T-helper 1 cell treated with Interleukin-12 subunit alpha and Interleukin-12 subunit beta and Interleukin-4 antibody, amounts not matched to agents 30 ng/mL and 1 ng/mL, for 36 hours (primary cell): ENCODE measurements at regions not wholly inside any gene's neighbourhood (a gene's known extent, or its start where the extent isn't known, plus 50 kb on each side); places are given as distances from the start of the nearest gene placed in this dataset.
"Not testable (repeated sequence)": the region's sequence is repeated elsewhere in the genome, so short reads cannot be mapped to it uniquely, and the experiment has no call there.

Source experiments
- intact Hi-C: fragments of 100-400 bp; cut with micrococcal nuclease; formaldehyde crosslinking; loops from one replicate; pipeline ENCODE4 v1.15.1; 2024

DNA sequence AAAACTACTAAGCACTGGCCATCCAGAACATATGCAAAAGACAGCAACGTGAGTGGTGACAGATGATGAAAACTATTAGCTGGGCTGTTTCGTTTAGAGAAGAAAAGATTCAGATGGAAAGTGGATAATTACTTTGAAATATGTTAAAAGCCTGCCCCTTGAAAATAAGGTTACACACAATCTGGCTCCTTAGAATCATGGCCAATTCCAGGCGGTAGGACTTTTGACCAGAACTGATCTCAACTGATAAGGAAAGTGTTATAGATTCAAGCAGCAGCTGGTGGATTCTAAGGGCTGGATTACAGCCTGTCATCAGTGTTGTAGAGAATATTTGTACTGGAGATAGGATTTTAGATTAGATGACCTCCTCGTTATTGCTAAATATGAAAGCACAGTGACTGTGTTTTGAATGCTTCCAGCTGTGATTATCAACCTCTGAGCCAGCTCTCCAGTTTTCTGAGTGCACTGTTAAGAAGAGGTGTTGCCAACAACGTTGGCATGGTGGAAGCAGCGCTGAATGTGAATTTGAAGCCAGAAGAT lies 75.1 kb downstream of the KBTBD2 start:
- intact Hi-C loops = not testable (repeated sequence)

DNA sequence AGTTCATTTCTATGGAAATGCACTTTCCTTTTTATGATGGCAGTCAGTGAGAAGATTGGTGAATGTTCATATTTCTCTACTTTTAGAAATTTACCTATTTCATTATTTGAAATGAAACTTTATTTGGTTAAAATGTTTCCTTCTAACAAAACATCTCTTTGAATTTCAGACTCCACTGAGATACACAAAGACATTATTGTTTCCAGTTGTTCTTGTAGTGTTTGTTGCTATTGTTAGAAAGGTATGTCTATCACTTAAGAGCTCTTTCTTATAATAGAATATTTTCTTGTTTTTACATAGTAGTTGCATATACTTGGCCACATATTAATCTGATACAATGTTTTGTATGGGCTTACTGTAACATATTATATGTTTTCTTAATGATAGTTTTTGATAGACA lies 76.8 kb downstream of the KBTBD2 start:
- intact Hi-C loops = not testable (repeated sequence)

DNA sequence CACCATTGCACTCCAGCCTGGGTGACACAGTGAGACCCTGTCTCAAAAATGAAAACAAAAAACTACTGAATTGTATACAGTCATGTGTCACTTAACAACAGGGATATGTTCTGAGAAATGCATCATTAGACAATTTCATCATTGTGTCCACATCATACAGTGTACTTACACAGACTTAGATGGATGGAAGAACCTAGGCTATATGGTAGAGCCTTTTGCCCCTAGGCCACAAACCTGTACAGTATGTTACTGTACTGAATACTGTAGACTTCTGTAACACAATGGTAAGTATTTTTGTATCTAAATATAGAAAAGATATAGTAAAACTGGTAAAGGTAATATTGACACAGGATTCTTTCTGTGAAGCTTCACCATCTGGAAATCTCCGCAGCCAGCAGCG lies 81.7 kb downstream of the KBTBD2 start:
- intact Hi-C loops = no loop called here

DNA sequence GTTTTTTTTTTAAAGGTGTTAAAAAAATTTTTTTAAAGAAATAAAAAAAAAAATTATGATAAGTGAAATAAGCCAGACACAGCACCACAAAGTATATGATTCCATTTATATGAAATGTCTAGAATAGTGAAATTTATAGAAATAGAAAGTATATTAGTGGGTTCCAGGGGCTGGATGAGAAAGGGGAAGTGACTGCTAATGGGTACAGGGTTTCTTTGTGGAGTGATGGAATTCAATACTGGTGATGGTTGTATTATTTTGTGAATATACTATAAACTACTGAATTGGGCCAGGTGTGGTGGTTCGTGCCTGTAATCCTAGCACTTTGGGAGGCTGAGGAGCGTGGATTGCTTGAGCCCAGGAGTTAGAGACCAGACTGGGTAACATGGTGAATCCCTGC lies 82.2 kb downstream of the KBTBD2 start:
- intact Hi-C loops = no loop called here

DNA sequence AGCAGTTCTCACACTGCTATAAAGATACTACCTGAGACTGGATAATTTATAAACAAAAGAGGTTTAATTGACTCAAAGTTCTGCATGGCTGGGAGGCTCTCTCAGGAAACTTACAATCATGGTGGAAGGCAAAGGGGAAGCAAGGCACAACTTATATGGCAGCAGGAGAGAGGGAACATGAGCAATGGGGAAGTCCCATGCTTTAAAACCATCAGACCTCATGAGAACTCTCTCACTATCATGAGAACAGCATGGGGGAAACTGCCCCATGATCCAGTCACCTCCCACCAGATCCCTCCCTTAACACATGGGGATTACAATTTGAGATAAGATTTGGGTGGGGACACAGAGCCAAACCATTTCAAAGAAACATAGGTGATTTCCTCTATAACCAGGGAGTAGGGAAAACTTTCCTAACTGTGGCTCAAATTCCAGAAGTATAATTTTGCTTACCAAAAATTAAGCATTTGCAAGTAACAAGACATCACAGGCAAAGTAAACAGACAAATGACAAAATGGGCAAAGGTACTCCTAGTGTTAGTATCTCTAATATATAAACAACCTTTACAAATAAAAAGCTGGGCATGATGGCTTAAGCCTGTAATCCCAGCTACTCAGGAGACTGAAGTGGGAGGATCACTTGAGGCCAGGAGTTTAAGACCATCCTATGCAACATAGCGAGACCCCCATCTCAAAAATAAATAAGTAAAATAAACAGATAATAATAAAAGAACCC lies 88.0 kb downstream of the KBTBD2 start:
- intact Hi-C loops = no loop called here

DNA sequence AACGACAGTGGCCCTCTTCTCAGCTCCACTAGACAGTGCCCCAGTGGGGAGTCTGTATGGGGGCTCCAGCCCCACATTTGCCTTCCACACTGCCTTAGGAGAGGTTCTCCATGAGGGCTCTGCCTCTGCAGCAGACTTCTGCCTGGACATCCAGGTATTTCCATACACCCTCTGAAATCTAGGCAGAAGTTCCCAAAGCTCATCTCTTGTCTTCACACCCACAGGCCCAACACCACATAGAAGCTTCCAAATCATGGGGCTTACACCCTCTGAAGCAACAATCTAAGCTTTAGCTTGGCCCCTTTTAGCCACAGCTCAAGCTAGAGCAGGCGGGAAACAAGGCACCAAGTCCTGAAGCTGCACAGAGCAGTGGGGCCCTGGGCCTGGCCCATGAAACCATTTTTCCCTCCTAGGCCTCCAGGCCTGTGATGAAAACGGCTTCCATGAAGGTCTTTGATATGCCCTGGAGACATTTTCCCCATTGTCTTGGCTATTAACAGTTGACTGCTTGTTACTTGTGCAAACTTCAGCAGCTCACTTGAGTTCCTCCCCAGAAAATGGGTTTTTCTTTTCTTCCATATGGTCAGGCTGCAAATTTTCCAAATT lies 89.2 kb downstream of the KBTBD2 start:
- intact Hi-C loops = no loop called here

DNA sequence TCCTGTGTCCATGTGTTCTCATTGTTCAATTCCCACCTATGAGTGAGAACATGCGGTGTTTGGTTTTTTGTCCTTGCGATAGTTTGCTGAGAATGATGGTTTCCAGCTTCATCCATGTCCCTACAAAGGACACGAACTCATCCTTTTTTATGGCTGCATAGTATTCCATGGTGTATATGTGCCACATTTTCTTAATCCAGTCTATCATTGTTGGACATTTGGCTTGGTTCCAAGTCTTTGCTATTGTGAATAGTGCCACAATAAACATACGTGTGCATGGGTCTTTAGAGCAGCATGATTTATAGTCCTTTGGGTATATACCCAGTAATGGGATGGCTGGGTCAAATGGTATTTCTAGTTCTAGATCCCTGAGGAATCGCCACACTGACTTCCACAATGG lies 98.5 kb downstream of the KBTBD2 start:
- intact Hi-C loops = not testable (repeated sequence)

DNA sequence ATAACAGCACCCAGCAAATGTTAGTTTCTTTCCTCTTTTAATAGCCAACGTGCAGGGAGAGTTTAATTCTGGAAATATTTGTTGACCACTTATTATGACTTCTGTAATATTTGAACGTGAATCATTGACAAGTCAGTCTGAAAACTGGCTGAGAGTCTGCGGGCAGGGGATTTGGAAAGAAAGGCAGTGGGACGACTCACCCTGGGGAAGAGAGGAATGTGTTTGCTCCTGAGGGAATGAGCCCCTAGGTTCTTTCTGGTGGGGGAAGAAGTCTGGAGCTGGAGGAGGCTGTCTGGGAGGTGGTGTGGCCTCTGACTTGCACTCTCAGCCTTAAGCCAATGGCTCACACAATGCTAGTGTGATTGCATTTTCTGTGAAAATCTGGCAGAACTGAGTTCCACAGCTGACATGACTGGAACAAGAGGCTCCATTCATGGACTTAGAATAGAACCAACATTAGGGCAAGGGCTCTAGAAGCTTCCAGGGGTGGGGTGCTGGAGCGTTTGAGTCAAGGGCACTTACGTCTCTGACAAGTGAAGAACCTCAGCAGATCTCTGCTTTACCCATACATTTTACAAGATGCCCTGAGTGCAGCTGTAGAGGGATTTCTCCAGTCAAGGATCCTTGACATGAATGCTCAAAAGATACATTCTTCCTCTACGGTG lies 100.7 kb downstream of the KBTBD2 start:
- intact Hi-C loops = not testable (repeated sequence)

DNA sequence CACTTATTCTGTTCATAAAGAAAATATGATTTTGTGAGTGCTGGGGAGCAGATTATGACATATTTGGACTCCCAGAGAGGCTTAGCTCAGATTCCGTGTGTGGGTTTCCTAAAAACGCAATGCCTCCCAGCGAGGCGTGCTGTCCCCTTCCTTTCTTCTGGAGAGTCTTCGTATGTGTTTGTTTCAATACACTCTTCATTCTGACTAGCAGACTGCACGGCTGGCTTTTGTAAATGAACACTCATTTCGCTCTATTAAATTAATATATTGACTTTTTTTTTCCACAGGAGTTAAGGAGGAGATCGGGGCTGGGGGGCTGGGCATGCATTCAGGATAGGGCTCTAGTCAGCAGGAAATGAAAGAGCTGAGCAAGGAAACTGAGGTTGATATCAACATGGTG lies 102.3 kb downstream of the KBTBD2 start:
- intact Hi-C loops = not testable (repeated sequence)

DNA sequence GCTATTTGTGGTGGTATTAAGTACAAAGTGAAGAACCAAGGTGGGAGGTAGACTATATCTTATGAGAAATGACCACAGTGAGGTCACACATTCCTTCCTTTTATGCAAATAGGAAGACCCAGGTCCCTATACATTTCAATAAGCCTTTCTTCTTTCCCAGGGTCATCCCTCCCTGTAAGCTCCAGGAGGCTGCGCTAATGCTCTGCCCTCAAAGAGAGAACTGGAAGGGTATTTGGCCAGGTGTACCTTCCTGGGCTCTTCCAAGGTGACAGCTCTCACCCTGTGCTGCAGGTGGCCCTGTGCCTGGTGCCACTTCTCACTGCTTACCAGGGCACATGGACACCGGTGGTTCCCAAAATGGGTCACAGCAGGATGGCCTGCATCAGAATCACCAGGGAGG lies 103.4 kb downstream of the KBTBD2 start:
- intact Hi-C loops = not testable (repeated sequence)

DNA sequence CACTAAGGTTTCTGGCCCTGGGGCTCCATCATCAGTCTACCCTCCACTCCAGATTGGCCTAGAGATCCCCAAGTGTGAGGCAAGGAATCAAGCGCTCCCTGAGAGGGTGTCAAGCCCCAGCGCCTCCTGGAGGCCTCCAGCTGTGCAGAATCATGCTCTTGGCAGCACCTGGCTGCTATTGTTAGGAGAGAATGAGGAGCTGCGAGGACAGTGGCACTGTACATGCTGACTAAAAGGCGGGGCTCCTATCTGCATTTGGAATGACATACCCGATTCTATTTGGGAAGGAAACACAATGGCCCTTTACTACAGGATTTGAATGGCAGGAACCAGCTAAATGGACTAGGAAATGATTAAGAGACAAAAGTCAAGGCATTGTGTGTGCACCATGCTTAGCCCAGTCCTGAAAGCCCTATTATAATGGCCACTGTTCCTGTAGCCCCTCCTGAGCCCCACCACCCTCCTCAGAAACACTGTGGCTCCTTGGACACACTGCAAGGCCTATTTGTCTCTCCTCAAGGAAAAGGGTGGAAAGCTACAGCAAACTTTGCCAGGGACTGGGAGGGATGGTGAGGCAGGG lies 106.1 kb downstream of the KBTBD2 start:
- intact Hi-C loops = not testable (repeated sequence)

DNA sequence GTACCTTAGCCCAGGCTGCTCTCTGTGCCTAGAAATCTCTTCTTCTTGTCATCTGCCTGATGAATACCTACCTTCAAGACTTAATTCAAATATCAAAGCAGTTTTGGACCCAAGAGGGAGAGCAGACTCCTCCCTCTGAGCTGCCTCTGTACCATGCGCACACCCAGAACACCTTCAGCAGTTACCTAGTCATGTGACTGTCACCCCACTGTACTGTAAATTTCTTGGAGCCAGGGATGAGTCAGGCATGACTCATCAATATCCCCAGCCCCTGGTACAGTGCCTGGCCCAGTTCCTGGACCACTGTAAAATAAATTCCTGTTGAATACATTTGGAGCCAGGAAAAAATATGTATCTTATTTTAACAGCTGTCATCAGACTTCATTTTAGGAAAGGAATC lies 111.7 kb downstream of the KBTBD2 start:
- intact Hi-C loops = not testable (repeated sequence)

DNA sequence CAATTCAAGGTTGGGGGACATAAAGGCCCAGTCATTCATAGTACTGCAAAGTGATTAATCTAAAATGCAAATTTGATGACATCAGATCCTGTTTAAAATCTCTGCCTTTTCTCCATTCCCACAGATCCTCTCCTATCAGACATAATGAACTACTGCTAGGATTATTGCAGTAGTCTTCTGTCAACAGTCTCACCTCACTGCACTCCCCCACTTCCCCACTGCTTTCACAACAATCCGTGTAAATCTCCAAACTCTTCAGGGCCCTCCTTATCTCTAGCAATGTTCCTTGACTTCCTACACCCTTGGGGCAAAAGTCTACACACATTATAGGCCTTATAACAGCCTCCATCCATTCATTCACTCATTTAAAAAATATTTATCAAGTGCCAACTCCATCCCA lies 112.4 kb downstream of the KBTBD2 start:
- intact Hi-C loops = no loop called here

DNA sequence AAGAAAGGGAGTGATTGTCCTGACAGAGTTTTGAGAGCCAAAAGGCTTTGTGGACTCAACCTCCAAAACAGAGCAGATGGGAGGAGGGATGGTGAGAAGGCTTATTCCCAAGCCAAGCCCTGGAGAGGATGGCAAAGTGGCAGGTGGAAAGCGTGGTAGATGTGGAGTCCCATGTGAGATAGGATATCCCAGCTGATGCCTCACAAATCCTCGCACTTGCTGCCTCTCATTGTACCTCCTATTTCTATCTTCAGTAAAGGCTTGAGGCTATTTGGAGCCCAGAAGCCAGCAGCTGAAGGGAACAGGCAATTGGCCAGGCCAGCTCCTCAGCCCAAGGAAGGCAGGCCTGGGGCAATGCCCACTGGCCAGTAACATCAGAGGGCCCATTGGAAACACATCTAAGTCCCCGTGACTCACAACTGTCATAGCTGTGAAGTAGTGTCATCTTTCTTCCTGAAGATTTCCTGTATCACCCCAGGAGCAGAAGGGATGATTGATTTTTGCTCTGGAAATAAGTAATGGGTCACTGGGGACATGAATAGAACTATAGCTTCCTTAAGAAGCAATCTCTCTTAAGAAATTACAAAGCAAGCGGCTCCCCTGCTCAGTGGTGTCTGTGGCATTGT lies 114.4 kb downstream of the KBTBD2 start:
- intact Hi-C loops = not testable (repeated sequence)

DNA sequence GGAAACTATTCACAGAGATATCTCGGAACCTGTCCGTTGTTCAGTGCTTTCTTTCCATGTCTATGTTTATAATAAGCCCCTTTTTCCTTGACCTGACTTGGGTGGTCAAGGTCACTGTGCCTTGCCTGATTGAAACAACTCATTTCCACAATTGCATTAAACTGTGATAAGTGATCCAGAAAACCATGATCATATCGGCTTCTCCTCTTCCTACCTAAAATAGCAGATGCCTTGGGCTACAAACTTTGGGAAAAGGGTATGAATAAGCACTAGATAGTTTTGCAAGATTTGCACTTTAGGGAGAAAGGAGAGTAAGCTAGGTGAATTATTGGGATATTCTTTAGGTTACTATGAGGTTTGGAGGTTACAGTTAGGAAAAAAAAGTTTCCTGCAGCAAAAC lies 115.2 kb downstream of the KBTBD2 start:
- intact Hi-C loops = not testable (repeated sequence)

DNA sequence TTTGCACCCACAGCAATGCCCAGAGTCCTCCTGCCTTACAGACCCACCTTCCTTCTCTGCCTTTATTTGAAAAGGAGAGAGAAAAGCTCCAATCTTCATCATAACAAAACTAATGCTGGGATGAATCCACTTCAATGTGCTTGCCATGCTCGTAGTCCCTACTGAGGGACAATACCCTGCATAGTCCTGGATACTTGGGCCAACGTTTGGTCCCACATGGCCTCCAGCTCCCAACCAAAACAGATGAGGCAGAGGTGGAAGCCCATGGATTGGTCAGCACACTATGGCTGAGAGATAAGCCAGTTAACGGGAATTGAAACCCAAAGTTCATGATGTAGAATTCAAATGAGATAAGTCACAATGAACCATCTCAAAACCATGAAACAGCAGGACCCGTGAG lies 115.8 kb downstream of the KBTBD2 start:
- intact Hi-C loops = not testable (repeated sequence)

DNA sequence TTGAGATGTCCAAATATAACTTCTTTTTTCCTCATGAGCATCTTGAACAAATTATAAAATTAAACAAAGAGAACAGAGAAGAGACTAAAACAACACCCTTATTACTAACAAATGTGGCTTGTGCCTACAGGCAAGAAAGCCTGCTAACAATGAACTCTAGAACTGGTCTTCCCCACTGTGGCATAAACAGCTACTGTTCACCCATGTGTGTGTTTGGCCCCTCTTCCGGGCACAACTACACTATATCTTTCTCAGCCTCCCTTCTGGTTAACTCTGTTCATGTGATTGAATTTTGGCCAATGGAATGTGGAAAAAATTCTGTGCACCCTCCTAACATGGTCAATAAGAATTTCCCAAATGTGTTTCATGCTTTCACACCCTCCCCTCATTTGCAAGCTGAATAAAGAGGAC lies 117.0 kb downstream of the KBTBD2 start:
- intact Hi-C loops = no loop called here

DNA sequence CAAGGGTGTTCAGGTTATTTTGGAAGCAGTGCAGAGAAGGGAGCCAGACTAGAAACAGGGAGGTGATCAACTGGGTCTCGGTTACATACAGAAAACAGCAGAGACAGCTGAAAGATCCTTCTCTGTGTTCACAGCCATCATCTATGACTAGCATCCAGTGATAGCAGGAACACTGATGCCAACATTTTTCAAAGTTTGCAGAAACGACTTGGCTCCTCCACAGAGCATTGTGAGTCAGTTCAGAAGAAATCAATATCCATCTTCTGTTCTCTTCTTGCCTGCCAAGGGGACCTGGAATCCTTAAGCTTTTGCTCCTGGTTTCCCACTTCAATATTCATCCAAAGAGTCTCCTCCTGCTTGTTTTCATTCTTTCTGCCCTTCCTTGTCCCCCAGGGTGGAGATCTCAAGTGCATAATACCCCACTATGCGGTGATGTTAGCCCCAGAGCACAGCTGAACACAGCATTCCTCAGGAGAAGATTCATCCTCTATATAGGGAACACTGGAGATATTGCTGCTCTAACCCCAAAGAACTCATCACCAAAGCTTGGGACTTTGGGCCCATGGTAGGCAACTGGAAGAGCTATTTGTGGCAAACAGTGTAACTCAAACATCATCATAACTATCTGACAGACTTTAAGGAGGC lies 122.6 kb downstream of the KBTBD2 start:
- intact Hi-C loops = loop anchor here (10.0 kb wide), 1 partner anchor 976 kb away; no protein-coding TSS in a partner anchor

DNA sequence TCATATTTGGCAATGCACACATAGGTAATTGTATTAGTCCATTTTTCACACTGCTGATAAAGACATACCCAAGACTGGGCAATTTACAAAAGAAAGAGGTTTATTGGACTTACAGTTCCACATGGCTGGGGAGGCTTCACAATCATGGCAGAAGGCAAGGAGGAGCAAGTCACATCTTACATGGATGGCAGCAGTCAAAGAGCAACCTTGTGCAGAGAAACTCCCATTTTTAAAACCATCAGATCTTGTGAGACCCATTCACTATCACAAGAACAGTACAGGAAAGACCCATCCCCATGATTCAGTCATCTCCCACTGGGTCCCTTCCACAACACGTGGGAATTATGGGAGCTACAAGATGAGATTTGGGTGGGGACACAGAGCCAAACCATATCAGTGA lies 123.2 kb downstream of the KBTBD2 start:
- intact Hi-C loops = loop anchor here (10.0 kb wide), 1 partner anchor 976 kb away; no protein-coding TSS in a partner anchor

DNA sequence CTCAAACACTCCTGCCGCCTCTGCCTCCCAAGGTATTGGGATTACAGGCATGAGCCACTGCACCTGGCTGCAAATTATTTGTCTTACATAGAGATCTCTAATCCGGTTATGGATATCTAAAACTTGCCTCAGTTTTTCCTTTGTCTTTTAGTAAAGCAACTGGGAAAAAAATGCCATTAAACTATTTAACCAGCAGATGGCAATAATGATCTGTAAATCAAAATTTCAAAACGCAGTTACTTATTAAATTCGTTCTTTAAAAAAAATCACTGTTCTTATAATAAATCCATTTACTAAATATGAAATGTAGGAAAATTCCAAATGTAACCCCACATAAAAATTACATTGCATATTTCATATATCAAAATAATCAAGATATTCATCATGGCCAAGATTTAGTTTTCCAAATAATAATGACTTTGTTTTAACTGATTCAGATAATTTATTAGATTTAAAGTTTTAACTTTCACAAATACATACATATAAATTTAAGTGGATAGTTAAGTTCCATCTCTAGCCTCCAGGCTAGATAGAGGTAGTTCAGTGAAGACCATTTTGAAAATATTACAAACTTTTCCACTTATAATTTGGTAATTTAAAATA lies 125.8 kb downstream of the KBTBD2 start:
- intact Hi-C loops = loop anchor here (1.0 to 10.0 kb wide), 3 partner anchors 285 to 979 kb away; no protein-coding TSS in a partner anchor
